ENCODE measurements at regions not wholly inside any gene's neighbourhood (a gene's known extent, or its start where the extent isn't known, plus 50 kb on each side); places are given as distances from the start of the nearest gene placed in this dataset.

DNA sequence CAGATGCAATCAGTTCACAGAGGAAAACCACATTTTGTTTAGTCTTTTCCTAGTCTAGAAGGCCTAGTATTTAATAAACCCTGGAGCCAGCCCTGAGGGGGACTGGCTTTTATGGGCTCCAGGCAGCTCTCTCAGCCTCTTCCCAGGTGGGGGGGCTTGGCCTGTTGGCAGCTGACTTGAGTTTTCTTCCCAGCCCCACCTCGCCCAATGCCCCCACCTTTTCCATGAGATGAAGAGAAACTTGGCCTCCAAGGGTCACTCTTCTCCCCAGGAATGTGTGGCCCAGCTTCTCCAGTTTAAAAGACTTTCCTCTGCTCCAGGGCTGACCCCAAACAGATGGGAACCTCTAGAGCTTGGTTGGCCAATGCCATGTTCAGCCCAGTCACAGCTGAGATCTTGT, 196.1 kb downstream of the BMP7 start:
- DNase-seq (ENCODE audit: low read depth), result no peak
- H3K4me3 ChIP-seq (ENCODE audit: control insufficient read depth, low read depth, low read length), result no peak overlapping the region
- TF ChIP-seq, protein P1, sequence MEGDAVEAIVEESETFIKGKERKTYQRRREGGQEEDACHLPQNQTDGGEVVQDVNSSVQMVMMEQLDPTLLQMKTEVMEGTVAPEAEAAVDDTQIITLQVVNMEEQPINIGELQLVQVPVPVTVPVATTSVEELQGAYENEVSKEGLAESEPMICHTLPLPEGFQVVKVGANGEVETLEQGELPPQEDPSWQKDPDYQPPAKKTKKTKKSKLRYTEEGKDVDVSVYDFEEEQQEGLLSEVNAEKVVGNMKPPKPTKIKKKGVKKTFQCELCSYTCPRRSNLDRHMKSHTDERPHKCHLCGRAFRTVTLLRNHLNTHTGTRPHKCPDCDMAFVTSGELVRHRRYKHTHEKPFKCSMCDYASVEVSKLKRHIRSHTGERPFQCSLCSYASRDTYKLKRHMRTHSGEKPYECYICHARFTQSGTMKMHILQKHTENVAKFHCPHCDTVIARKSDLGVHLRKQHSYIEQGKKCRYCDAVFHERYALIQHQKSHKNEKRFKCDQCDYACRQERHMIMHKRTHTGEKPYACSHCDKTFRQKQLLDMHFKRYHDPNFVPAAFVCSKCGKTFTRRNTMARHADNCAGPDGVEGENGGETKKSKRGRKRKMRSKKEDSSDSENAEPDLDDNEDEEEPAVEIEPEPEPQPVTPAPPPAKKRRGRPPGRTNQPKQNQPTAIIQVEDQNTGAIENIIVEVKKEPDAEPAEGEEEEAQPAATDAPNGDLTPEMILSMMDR (IDR thresholded peaks at IDR 0.05; ENCODE audit: control insufficient read depth, insufficient read depth, low read depth, low read length, missing control alignments), result no peak

DNA sequence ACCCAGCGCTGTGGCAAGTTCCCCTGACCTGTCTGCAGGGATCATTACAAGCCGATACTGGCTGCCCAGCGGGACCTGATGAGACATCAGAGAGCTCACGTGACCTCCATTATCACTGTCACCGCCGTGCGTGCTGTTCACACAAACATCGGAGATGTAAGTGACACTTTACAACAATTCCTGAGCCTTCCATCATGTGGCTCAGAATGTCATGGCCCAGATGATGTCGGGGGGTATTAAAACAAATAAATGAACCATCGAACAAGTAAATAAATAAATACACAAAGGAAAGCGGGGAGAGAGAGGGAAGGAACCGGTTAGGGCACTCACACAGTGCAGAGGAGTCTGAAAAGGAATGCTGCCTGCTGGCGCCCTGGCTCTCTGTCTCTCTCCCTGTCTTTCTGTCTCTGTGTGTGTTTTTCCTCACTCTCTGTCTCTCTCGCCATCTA, 195.1 kb downstream of the BMP7 start:
- no peak for DNase-seq (ENCODE audit: low read depth)
- TF ChIP-seq, protein P1 (IDR thresholded peaks at IDR 0.05; ENCODE audit: control insufficient read depth, insufficient read depth, low read depth, low read length, missing control alignments), result no peak
- H3K4me3 ChIP-seq (ENCODE audit: control insufficient read depth, low read depth, low read length), result no peak overlapping the region

DNA sequence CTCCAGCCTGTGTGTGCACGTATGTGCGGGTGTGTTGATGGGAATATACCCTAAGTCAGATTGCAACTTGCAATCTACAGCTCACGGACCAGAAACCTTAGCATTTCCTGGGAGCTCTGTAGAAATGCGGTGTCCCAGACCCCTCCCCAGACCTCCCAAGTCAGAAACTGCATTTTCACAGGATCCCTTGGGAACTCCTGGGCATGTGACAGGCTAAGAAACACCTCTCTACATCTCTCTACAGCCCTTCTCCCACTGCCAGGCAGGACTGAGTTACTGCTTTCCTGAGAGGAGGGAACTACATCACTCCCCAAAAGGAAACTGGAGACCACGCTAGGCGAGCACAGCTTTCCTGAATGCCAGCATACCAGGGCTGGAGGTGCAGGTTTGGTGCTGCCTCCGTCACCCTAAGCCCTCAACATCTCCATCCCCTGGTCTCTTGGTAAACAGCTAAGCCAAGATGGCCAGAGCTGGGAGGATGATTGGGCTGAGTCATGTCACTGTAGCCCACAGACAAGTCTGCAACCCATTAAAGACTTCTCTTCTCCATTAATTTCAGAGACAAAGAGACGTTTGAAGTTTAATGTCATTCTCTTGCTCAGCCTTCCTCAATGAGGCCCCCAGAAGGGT, 194.4 kb downstream of the BMP7 start:
- no peak overlapping the region for H3K4me3 ChIP-seq (ENCODE audit: control insufficient read depth, low read depth, low read length)
- TF ChIP-seq, protein P1 (IDR thresholded peaks at IDR 0.05; ENCODE audit: control insufficient read depth, insufficient read depth, low read depth, low read length, missing control alignments), result no peak
- no peak for DNase-seq (ENCODE audit: low read depth)

DNA sequence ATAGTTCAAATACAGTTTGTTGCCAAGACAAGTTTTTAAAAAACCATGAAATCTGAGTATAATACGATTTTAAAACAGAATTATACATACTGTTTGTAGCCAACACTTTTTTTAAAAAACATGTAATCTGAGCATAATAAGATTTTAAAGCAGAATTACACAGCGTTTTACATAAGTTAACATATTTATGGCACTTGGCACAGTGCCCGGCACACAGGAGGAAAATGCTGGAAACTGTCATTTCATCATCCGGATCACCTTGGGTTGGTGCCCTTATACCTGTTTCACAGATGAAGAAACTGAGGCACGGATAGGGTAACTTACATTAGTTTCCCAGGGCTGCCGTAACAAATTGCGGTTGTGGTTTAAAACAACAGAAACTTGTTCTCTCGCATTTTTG, 193.0 kb downstream of the BMP7 start:
- TF ChIP-seq, protein P1 (IDR thresholded peaks at IDR 0.05; ENCODE audit: control insufficient read depth, insufficient read depth, low read depth, low read length, missing control alignments), result no peak
- no peak for DNase-seq (ENCODE audit: low read depth)
- H3K4me3 ChIP-seq (ENCODE audit: control insufficient read depth, low read depth, low read length), result no peak overlapping the region

DNA sequence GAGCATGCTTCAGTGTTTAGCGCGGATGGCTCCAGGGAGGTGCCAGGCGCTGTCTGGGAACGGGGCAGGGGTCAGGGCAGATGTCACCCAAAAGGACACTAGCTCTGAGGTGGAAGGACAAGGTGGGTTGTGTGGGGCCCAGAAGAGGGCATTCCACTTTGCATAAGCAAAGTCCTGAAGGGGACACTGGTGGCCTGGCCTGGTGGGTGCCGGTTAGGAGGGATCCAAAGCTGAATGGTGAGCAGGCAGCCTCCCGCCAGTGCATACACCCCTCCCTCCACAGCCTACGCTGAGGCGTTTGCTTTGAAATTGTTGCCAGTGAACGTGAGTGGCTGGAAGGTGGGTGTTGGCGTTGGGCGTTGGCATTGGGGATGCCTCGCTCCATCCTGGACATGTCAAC, 192.1 kb downstream of the BMP7 start:
- H3K4me3 ChIP-seq (ENCODE audit: control insufficient read depth, low read depth, low read length), result no peak overlapping the region
- no peak for DNase-seq (ENCODE audit: low read depth)
- TF ChIP-seq, protein P1 (IDR thresholded peaks at IDR 0.05; ENCODE audit: control insufficient read depth, insufficient read depth, low read depth, low read length, missing control alignments), result no peak

DNA sequence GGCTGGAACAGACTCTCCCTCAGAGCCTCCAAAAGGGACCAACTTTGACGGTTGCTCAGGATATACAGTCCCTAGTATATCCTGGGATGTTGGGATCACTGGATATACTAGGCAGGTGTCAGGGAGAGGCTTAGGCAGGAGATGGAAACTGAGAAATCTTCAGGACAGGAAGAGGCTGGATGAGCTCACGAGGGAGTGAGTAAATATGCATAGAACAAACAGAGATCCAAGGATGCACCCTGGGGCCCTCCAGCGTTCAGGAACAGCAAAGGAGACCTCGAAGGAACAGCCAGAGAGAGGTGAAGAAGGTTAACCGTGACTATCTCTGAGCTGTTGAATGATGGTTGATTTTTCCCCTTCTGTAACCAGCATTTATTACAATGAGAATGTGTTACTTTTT, 191.3 kb downstream of the BMP7 start:
- no peak for DNase-seq (ENCODE audit: low read depth)
- TF ChIP-seq, protein P1 (IDR thresholded peaks at IDR 0.05; ENCODE audit: control insufficient read depth, insufficient read depth, low read depth, low read length, missing control alignments), result no peak
- no peak overlapping the region for H3K4me3 ChIP-seq (ENCODE audit: control insufficient read depth, low read depth, low read length)

Data from AG09309 (cell line).